Liver (tissue), 8 donors: ENCODE measurements at regions not wholly inside any gene's neighbourhood (a gene's known extent, or its start where the extent isn't known, plus 50 kb on each side); places are given as distances from the start of the nearest gene placed in this dataset.

Experiments used
- DNase-seq: peaks from one replicate; pipeline ENCODE4 v3.0.0-alpha.2; 2017; ENCODE audit warnings: low spot score
- H3K27ac ChIP-seq, 2 donors: one replicate each; pipeline ENCODE4 v1.7.0; 2013; ENCODE audit warnings: inconsistent platforms in 2 of 2, low read length in 2 of 2, control low read depth in 1 of 2, low read depth in 1 of 2, mild to moderate bottlenecking in 1 of 2
- H3K27me3 ChIP-seq, 4 donors: one replicate each; pipeline versions ENCODE4 v1.6.1 to v1.7.0; 2013; ENCODE audit warnings: low read length in 3 of 4, inconsistent platforms in 1 of 4, mild to moderate bottlenecking in 1 of 4, moderate library complexity in 1 of 4; ENCODE audit not compliant: control insufficient read depth in 4 of 4, insufficient read depth in 4 of 4
- H3K36me3 ChIP-seq, 4 donors: one replicate each; pipeline versions ENCODE4 v1.6.1 to v1.7.0; 2013; ENCODE audit warnings: low read length in 3 of 4, mild to moderate bottlenecking in 3 of 4, low read depth in 1 of 4, moderate library complexity in 1 of 4; ENCODE audit not compliant: control insufficient read depth in 4 of 4, insufficient read depth in 3 of 4
- H3K4me1 ChIP-seq, 4 donors: one replicate each; pipeline versions ENCODE4 v1.6.1 to v1.7.0; 2013; ENCODE audit warnings: low read length in 3 of 4, mild to moderate bottlenecking in 3 of 4, moderate library complexity in 1 of 4; ENCODE audit not compliant: control insufficient read depth in 4 of 4, insufficient read depth in 4 of 4
- H3K4me3 ChIP-seq, 3 donors: one replicate each; pipeline versions ENCODE4 v1.6.1 to v1.7.0; 2013; ENCODE audit warnings: low read length in 3 of 3, control low read depth in 1 of 3, low read depth in 1 of 3, mild to moderate bottlenecking in 1 of 3
- H3K9ac ChIP-seq, 2 donors: one replicate each; pipeline ENCODE4 v1.7.0; 2013; ENCODE audit warnings: low read length in 2 of 2, mild to moderate bottlenecking in 2 of 2, moderate library complexity in 2 of 2, control low read depth in 1 of 2, low read depth in 1 of 2
- H3K9me3 ChIP-seq, 4 donors: one replicate each; pipeline versions ENCODE4 v1.6.1 to v1.7.0; 2013; ENCODE audit warnings: low read length in 3 of 4; ENCODE audit not compliant: control insufficient read depth in 4 of 4
- ATF3 ChIP-seq: IDR thresholded peaks from 2 replicates; pipeline ENCODE4 v1.6.1; 2016; ENCODE audit warnings: antibody characterized with exemption
- CTCF ChIP-seq: fragments of 150-350 bp; IDR thresholded peaks from 2 replicates; pipeline ENCODE4 v1.5.1; 2017; ENCODE audit warnings: improper control_type of control experiment, low read depth, low read length; ENCODE audit not compliant: missing input control
- FOXA1 ChIP-seq: IDR thresholded peaks from 2 replicates; pipeline ENCODE4 v1.6.1; 2016; ENCODE audit warnings: antibody characterized with exemption
- FOXA2 ChIP-seq: IDR thresholded peaks from 2 replicates; pipeline ENCODE4 v1.6.1; 2016; ENCODE audit warnings: antibody characterized with exemption
- GABPA ChIP-seq, 2 donors: IDR thresholded peaks in 1 of 2; conservative IDR thresholded peaks in 1 of 2; 2 replicates each; pipeline ENCODE4 v1.6.1; 2016; ENCODE audit warnings: antibody characterized with exemption in 2 of 2, mild to moderate bottlenecking in 1 of 2, moderate library complexity in 1 of 2
- HNF4A ChIP-seq, 2 donors: conservative IDR thresholded peaks; 2 replicates each; pipeline ENCODE4 v1.6.1; 2016; ENCODE audit warnings: antibody characterized with exemption in 2 of 2, mild to moderate bottlenecking in 2 of 2
- HNF4G ChIP-seq: IDR thresholded peaks from 2 replicates; pipeline ENCODE4 v1.6.1; 2016; ENCODE audit warnings: antibody characterized with exemption
- JUND ChIP-seq, 2 donors: IDR thresholded peaks; 2 replicates each; pipeline ENCODE4 v1.6.1; 2016; ENCODE audit warnings: antibody characterized with exemption in 2 of 2
- MAX ChIP-seq: IDR thresholded peaks from 2 replicates; pipeline ENCODE4 v1.6.1; 2016; ENCODE audit warnings: antibody characterized with exemption
- NR2F2 ChIP-seq: IDR thresholded peaks from 2 replicates; pipeline ENCODE4 v1.6.1; 2016; ENCODE audit warnings: antibody characterized with exemption
- RAD21 ChIP-seq, 2 donors: IDR thresholded peaks; 2 replicates each; pipeline ENCODE4 v1.6.1; 2016; ENCODE audit warnings: antibody characterized with exemption in 2 of 2, mild to moderate bottlenecking in 2 of 2
- REST ChIP-seq: IDR thresholded peaks from 2 replicates; pipeline ENCODE4 v1.6.1; 2016; ENCODE audit warnings: antibody characterized with exemption, mild to moderate bottlenecking
- SP1 ChIP-seq: IDR thresholded peaks from 2 replicates; pipeline ENCODE4 v1.6.1; 2018; ENCODE audit warnings: antibody characterized with exemption, mild to moderate bottlenecking
- TAF1 ChIP-seq: conservative IDR thresholded peaks from 2 replicates; pipeline ENCODE4 v1.6.1; 2016; ENCODE audit warnings: antibody characterized with exemption, mild to moderate bottlenecking
- YY1 ChIP-seq: IDR thresholded peaks from 2 replicates; pipeline ENCODE4 v1.6.1; 2016; ENCODE audit warnings: antibody characterized with exemption, mild to moderate bottlenecking
- ZBTB33 ChIP-seq: IDR thresholded peaks from 2 replicates; pipeline ENCODE4 v1.6.1; 2016; ENCODE audit warnings: antibody characterized with exemption
- WGBS: extraction: QIAGEN DNeasy Blood & Tissue Kit; methylation state at CpG from one replicate; pipeline ENCODE4 v1.1.7; 2013; 5-methylcytosine and 5-hydroxymethylcytosine counted together
- donor health status: healthy.
- donor health status: healthy.
- donor health status: healthy.
- donor health status: healthy.
- donor health status: healthy.

- no peak for TF ChIP-seq CTCF
- no peak for TF ChIP-seq ATF3
- no peak for TF ChIP-seq YY1
Observed at GRCh38 chr4:64846417-64846816, 437.2 kb upstream of the TECRL start (continued).

- H3K4me1 ChIP-seq, result no peaks in the 10 kb centered on the region
- no peak overlapping the region for H3K9ac ChIP-seq
- H3K4me3 ChIP-seq, result no peak overlapping the region
- H3K27me3 ChIP-seq, result peaks cover 0 to 3% (median 0%) of the 10 kb centered on the region in 4 donors
- H3K36me3 ChIP-seq, result no peaks in the 10 kb centered on the region
- no peak overlapping the region for H3K27ac ChIP-seq
- H3K9me3 ChIP-seq, result no peaks in the 10 kb centered on the region
- TF ChIP-seq HNF4G, result no peak
- no peak for TF ChIP-seq HNF4A (conservative IDR thresholded peaks at IDR 0.05)
- no peak for TF ChIP-seq FOXA2
- no peak for TF ChIP-seq RAD21 (IDR thresholded peaks at IDR 0.05)
- no peak for TF ChIP-seq FOXA1
- no peak for TF ChIP-seq GABPA (IDR thresholded peaks at IDR 0.05 in 1 of 2, conservative IDR thresholded peaks at IDR 0.05 in 1 of 2)
- no peak for TF ChIP-seq YY1
- no peak for TF ChIP-seq JUND (IDR thresholded peaks at IDR 0.05)
- TF ChIP-seq ATF3, result no peak
- TF ChIP-seq TAF1, result no peak
- no peak for TF ChIP-seq NR2F2
- no peak for TF ChIP-seq CTCF
- no peak for DNase-seq
Observed at GRCh38 chr4:64829749-64830148, 420.5 kb upstream of the TECRL start.

- no peaks in the 10 kb centered on the region for H3K4me1 ChIP-seq
- no peak overlapping the region for H3K4me3 ChIP-seq
- H3K9ac ChIP-seq, result no peak overlapping the region
- DNase-seq, result no peak
- H3K36me3 ChIP-seq, result no peaks in the 10 kb centered on the region
- peaks cover 0 to 3% (median 0%) of the 10 kb centered on the region in 4 donors for H3K27me3 ChIP-seq
- no peak overlapping the region for H3K27ac ChIP-seq
- 56% methylated on average over 1 of the region's 1 CpG for WGBS
- no peak for TF ChIP-seq HNF4A (conservative IDR thresholded peaks at IDR 0.05)
- TF ChIP-seq FOXA2, result no peak
- no peak for TF ChIP-seq ZBTB33
- no peak for TF ChIP-seq CTCF
- TF ChIP-seq GABPA (IDR thresholded peaks at IDR 0.05 in 1 of 2, conservative IDR thresholded peaks at IDR 0.05 in 1 of 2), result no peak
- no peak for TF ChIP-seq REST
- TF ChIP-seq SP1, result no peak
- no peak for TF ChIP-seq MAX
- no peak for TF ChIP-seq ATF3
- no peaks in the 10 kb centered on the region for H3K9me3 ChIP-seq
Observed at GRCh38 chr4:64824591-64824990, 415.3 kb upstream of the TECRL start.
